ENCODE measurements at regions not wholly inside any gene's neighbourhood (a gene's known extent, or its start where the extent isn't known, plus 50 kb on each side); places are given as distances from the start of the nearest gene placed in this dataset.

- no peak overlapping the region for H3K4me3 Mint-ChIP-seq
- no peak overlapping the region for H2AFZ ChIP-seq (replicated peaks)
- peak overlapping the region; percentile 27 for H3K4me2 ChIP-seq
- peaks cover 18% of the 10 kb centered on the region for H3K4me1 ChIP-seq
- peaks cover 2% of the 10 kb centered on the region for H3K27me3 Mint-ChIP-seq (ENCODE audit: insufficient read depth, low read depth)
- peaks cover 25% of the 10 kb centered on the region for H3K4me1 Mint-ChIP-seq
- H3K9ac ChIP-seq: no peak overlapping the region
- no peaks in the 10 kb centered on the region for H3K36me3 Mint-ChIP-seq
- H3K4me3 ChIP-seq: no peak overlapping the region
- no peak overlapping the region for H3K27ac ChIP-seq
- H3K9me3 Mint-ChIP-seq: no peaks in the 10 kb centered on the region
- H3K27ac Mint-ChIP-seq: no peak overlapping the region
- H4K20me1 ChIP-seq (ENCODE audit: low read depth): no peaks in the 10 kb centered on the region
- no peaks in the 10 kb centered on the region for H3K79me2 ChIP-seq (ENCODE audit: low read depth)
- no peaks in the 10 kb centered on the region for H3K36me3 ChIP-seq
- no peaks in the 10 kb centered on the region for H3F3A ChIP-seq (ENCODE audit: low read depth)
- peak; percentile 29 for DNase-seq (ENCODE audit: low spot score)
- no peaks in the 10 kb centered on the region for H3K27me3 ChIP-seq
- H3K9me3 ChIP-seq (ENCODE audit: low read depth): no peaks in the 10 kb centered on the region
- TF ChIP-seq EZH2 (IDR thresholded peaks at IDR 0.05) (no peak), EZH2phosphoT487 (IDR thresholded peaks at IDR 0.05) (no peak)
- TF ChIP-seq, protein P1, sequence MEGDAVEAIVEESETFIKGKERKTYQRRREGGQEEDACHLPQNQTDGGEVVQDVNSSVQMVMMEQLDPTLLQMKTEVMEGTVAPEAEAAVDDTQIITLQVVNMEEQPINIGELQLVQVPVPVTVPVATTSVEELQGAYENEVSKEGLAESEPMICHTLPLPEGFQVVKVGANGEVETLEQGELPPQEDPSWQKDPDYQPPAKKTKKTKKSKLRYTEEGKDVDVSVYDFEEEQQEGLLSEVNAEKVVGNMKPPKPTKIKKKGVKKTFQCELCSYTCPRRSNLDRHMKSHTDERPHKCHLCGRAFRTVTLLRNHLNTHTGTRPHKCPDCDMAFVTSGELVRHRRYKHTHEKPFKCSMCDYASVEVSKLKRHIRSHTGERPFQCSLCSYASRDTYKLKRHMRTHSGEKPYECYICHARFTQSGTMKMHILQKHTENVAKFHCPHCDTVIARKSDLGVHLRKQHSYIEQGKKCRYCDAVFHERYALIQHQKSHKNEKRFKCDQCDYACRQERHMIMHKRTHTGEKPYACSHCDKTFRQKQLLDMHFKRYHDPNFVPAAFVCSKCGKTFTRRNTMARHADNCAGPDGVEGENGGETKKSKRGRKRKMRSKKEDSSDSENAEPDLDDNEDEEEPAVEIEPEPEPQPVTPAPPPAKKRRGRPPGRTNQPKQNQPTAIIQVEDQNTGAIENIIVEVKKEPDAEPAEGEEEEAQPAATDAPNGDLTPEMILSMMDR (IDR thresholded peaks at IDR 0.05): no peak
Measured at GRCh38 chr2:210859314-210859713, 302.9 kb downstream of the CPS1 start.

DNA sequence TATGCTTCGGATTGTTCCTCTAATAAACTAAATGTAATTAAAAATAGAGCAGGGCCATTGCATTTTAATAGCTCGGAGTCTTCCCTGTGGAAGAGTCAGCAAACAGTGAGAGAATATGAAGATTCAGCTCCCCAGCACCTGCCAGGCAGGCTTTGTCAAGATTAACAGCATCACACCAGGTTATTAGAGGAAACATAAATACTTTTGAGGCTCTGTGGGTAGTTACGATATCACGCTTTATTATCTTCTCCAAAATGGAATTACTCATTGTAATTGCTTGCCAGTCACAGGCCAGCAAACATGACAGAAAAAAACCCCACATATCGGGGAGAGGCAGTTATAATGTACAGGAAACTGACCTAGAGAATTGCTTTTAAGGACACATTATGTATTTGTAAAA lies 303.9 kb downstream of the CPS1 start:
- H3K9me3 ChIP-seq (ENCODE audit: low read depth): no peaks in the 10 kb centered on the region
- H3K4me1 ChIP-seq: peaks cover 18% of the 10 kb centered on the region
- TF ChIP-seq EZH2 (IDR thresholded peaks at IDR 0.05) (no peak), EZH2phosphoT487 (IDR thresholded peaks at IDR 0.05) (no peak)
- TF ChIP-seq, protein P1 (IDR thresholded peaks at IDR 0.05): no peak
- no peak overlapping the region for H3K4me2 ChIP-seq
- no peaks in the 10 kb centered on the region for H3K27me3 ChIP-seq
- no peaks in the 10 kb centered on the region for H3K36me3 ChIP-seq
- no peak overlapping the region for H3K4me3 ChIP-seq
- H3K79me2 ChIP-seq (ENCODE audit: low read depth): no peaks in the 10 kb centered on the region
- H3K9ac ChIP-seq: no peak overlapping the region
- Mint-ChIP-seq H3K4me1 (peaks cover 25% of the 10 kb centered on the region), H3K27me3 (ENCODE audit: insufficient read depth, low read depth) (peaks cover 2% of the 10 kb centered on the region), H3K9me3 (no peaks in the 10 kb centered on the region), H3K4me3 (no peak overlapping the region), H3K36me3 (no peaks in the 10 kb centered on the region), H3K27ac (no peak overlapping the region)
- no peaks in the 10 kb centered on the region for H3F3A ChIP-seq (ENCODE audit: low read depth)
- H2AFZ ChIP-seq (replicated peaks): no peak overlapping the region
- DNase-seq (ENCODE audit: low spot score): no peak
- H3K27ac ChIP-seq: no peak overlapping the region
- no peaks in the 10 kb centered on the region for H4K20me1 ChIP-seq (ENCODE audit: low read depth)

- DNase-seq (ENCODE audit: low spot score): no peak
- no peaks in the 10 kb centered on the region for H3K36me3 ChIP-seq
- no peak overlapping the region for H3K4me2 ChIP-seq
- no peaks in the 10 kb centered on the region for H3K9me3 Mint-ChIP-seq
- no peak overlapping the region for H3K4me3 Mint-ChIP-seq
- no peaks in the 10 kb centered on the region for H3K27me3 ChIP-seq
- H3K9ac ChIP-seq: no peak overlapping the region
- no peaks in the 10 kb centered on the region for H4K20me1 ChIP-seq (ENCODE audit: low read depth)
- H2AFZ ChIP-seq (replicated peaks): no peak overlapping the region
- H3K4me1 ChIP-seq: peaks cover 18% of the 10 kb centered on the region
- no peak overlapping the region for H3K4me3 ChIP-seq
- H3K4me1 Mint-ChIP-seq: peaks cover 25% of the 10 kb centered on the region
- TF ChIP-seq, protein P1 (IDR thresholded peaks at IDR 0.05): no peak
- H3K27me3 Mint-ChIP-seq (ENCODE audit: insufficient read depth, low read depth): peaks cover 2% of the 10 kb centered on the region
- H3K27ac Mint-ChIP-seq: no peak overlapping the region
- no peaks in the 10 kb centered on the region for H3K36me3 Mint-ChIP-seq
- no peaks in the 10 kb centered on the region for H3K9me3 ChIP-seq (ENCODE audit: low read depth)
- no peaks in the 10 kb centered on the region for H3K79me2 ChIP-seq (ENCODE audit: low read depth)
- H3F3A ChIP-seq (ENCODE audit: low read depth): no peaks in the 10 kb centered on the region
- no peak overlapping the region for H3K27ac ChIP-seq
Measured at GRCh38 chr2:210861038-210861665, 304.8 kb downstream of the CPS1 start.
